ENCODE measurements at regions not wholly inside any gene's neighbourhood (a gene's known extent, or its start where the extent isn't known, plus 50 kb on each side); places are given as distances from the start of the nearest gene placed in this dataset.

DNA sequence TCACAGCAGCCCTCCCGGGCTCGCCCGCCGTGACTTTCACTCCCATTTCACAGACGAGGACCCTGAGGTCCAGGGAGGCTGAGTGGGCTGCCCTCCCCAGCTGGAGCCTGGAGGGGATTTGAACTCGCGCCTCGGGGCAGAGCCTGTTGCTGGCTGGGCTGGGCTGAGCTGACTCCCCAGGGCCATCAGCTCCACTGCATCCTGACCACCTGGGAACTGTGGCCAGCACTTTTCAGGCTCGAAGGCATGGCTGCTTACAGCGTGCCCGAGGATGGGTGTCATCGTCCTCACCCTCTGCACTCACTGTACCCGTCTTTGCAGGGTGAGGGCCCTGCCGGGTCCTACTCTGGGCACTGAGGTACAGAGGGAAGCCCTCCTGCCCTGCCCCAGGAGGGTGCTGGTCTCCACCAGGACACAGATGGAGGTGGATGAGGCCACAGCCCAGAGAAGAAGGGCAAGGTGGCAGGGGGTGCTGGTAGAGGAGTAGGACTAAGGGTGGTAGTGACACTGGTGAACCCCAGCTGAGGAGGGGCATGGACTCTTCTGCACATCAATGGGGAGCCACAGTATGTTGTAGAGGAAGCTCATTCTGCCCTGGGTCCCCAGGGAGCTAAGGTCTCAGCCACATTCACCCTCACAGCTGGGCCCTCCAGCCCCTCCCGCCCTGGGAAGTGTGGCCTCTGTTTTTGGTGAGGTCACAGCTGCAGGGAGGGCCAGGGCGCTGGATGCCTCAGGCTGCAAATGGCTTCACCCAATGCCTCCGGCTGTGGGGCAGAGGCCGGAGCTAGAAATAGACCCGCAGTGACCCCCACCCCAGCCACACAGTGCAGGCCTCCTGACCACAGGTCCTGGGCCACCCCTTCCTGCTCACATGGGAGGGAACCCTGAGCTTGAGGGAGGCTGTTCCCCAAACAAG, 365.1 kb upstream of the SFSWAP start:
- intact Hi-C loops (cut with DNase I) = loop anchor here (5.0 kb wide), 1 partner anchor 277 kb away; no protein-coding TSS in a partner anchor

DNA sequence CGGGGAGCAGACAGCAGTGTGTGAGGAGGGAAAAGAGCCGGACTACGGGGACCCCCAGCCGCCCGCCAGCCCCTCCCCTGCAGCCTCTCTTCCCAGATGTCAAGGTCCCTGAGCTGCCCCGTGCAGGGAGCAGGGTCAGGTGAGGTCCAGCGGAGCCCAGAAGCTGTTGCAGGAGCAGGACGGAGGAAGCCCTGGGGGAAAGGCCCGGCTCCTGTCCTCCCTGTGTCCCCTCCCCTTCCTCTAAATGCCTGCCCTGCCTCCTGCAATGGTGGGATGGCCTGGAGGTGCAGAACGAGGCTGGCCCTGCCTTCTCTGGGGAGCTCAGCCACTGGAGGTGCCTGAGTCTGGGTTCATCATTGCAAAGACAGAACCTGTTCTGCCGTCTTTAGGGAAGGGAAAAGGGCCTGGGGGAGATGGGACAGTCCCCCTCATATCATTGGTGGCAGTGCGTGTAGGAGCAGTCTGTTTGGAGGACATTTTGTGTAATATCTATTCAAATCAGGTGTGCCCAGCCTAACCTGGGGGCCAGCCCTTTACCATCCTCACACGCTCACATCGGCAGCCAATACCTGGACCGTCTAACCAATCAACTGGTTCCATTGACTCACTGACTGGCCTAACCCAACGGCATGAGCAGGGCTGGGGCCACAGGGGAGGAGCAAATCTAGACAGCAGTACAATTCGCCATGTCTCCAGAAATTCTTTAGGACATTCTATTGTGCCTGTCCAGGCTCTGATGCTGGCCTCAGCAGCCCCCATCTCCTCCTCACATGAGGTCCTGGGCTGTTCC, 364.1 kb upstream of the SFSWAP start:
- WGBS, 2 donors = 64 to 66% methylated on average over 12 to 15 of the region's 17 CpGs
- Histone ChIP-seq H3K4me3 (replicated peaks in 1 of 3) (no peak overlapping the region), H3K27ac (no peak overlapping the region), H3K9me3 (no peaks in the 10 kb centered on the region), H3K27me3 (no peaks in the 10 kb centered on the region), H3K36me3 (no peaks in the 10 kb centered on the region), H3K4me1 (no peaks in the 10 kb centered on the region)
- DNase-seq = no peak
- TF ChIP-seq POLR2A (IDR thresholded peaks at IDR 0.05) = no peak
- TF ChIP-seq, protein P1, sequence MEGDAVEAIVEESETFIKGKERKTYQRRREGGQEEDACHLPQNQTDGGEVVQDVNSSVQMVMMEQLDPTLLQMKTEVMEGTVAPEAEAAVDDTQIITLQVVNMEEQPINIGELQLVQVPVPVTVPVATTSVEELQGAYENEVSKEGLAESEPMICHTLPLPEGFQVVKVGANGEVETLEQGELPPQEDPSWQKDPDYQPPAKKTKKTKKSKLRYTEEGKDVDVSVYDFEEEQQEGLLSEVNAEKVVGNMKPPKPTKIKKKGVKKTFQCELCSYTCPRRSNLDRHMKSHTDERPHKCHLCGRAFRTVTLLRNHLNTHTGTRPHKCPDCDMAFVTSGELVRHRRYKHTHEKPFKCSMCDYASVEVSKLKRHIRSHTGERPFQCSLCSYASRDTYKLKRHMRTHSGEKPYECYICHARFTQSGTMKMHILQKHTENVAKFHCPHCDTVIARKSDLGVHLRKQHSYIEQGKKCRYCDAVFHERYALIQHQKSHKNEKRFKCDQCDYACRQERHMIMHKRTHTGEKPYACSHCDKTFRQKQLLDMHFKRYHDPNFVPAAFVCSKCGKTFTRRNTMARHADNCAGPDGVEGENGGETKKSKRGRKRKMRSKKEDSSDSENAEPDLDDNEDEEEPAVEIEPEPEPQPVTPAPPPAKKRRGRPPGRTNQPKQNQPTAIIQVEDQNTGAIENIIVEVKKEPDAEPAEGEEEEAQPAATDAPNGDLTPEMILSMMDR (IDR thresholded peaks at IDR 0.05) = no peak
- intact Hi-C loops (cut with DNase I) = loop anchor here (5.0 kb wide), 1 partner anchor 276 kb away; no protein-coding TSS in a partner anchor

More for the DNA sequence above, 365.1 kb upstream of the SFSWAP start:
- no peaks in the 10 kb centered on the region for H3K36me3 ChIP-seq
- H3K4me3 ChIP-seq (replicated peaks in 1 of 3) = no peak overlapping the region
- no peak for TF ChIP-seq POLR2A (IDR thresholded peaks at IDR 0.05)
- TF ChIP-seq, protein P1 (IDR thresholded peaks at IDR 0.05) = no peak
- 77 to 80% methylated on average over 8 to 10 of the region's 19 CpGs for WGBS, 2 donors
- H3K9me3 ChIP-seq = no peaks in the 10 kb centered on the region
- H3K27ac ChIP-seq = no peak overlapping the region
- no peaks in the 10 kb centered on the region for H3K4me1 ChIP-seq
- no peaks in the 10 kb centered on the region for H3K27me3 ChIP-seq
- DNase-seq = no peak

DNA sequence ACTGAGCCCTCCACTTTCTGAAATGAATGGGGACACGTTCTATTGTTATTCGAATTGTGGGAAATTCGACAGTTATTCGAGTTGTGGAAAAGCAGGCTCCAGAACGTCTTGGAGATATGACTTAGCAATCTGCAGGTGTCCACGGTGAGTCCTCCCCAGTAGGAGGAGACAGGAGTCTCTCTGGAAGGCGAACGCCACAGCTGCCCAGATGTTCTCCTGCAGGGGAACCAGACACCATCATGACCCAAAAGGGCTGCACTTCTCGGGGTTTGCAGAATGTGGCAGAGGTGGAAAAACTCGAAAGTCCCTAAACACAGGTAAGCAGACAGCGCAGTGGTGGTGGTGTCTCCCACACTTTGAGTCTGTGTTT, 363.6 kb upstream of the SFSWAP start:
- Histone ChIP-seq H3K9me3 (no peaks in the 10 kb centered on the region), H3K4me1 (no peaks in the 10 kb centered on the region), H3K27me3 (no peaks in the 10 kb centered on the region), H3K27ac (no peak overlapping the region), H3K36me3 (no peaks in the 10 kb centered on the region), H3K4me3 (replicated peaks in 1 of 3) (no peak overlapping the region)
- intact Hi-C loops (cut with DNase I) = loop anchor here (5.0 kb wide), 1 partner anchor 275 kb away; no protein-coding TSS in a partner anchor
- no peak for TF ChIP-seq POLR2A (IDR thresholded peaks at IDR 0.05)
- TF ChIP-seq, protein P1 (IDR thresholded peaks at IDR 0.05) = no peak
- WGBS, 2 donors = 84 to 86% methylated on average over 11 of the region's 11 CpGs
- no peak for DNase-seq

DNA sequence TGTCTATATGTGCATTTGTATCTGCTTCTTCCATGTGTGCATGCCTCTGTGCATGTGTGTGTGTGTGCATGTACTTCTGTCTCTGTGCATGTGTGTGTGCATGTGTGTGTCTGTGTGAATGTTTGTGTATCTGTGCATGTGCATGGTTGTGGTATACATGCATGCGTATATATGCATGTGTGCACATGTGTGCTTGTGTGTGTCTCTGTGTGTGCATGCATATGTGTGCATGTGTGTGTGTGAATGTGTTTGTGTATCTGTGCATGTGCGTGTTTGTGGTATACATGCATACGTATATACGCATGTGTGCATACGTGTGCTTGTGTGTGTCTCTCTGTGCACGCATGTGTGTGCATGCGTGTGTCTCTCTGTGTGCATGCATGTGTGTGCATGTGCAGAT, 363.2 kb upstream of the SFSWAP start:
- Histone ChIP-seq H3K4me3 (replicated peaks in 1 of 3) (no peak overlapping the region), H3K36me3 (no peaks in the 10 kb centered on the region), H3K27ac (no peak overlapping the region), H3K4me1 (no peaks in the 10 kb centered on the region), H3K9me3 (no peaks in the 10 kb centered on the region), H3K27me3 (no peaks in the 10 kb centered on the region)
- no peak for DNase-seq
- TF ChIP-seq, protein P1 (IDR thresholded peaks at IDR 0.05) = no peak
- TF ChIP-seq POLR2A (IDR thresholded peaks at IDR 0.05) = no peak
- intact Hi-C loops (cut with DNase I) = loop anchor here (5.0 kb wide), 1 partner anchor 275 kb away; no protein-coding TSS in a partner anchor
- 93 to 98% methylated on average over 7 of the region's 7 CpGs for WGBS, 2 donors
